AG09309 (cell line): ENCODE measurements at regions not wholly inside any gene's neighbourhood (a gene's known extent, or its start where the extent isn't known, plus 50 kb on each side); places are given as distances from the start of the nearest gene placed in this dataset.

Experiments used
- DNase-seq: peaks from one replicate; pipeline ENCODE4 v3.0.0-alpha.2; 2010; ENCODE audit warnings: low read depth
- H3K4me3 ChIP-seq: 2 replicates; pipeline ENCODE4 v1.5.1; 2011; ENCODE audit warnings: mild to moderate bottlenecking, low read depth, low read length, moderate library complexity; ENCODE audit not compliant: control insufficient read depth
- CTCF ChIP-seq: IDR thresholded peaks from 2 replicates; pipeline ENCODE4 v1.5.1; 2011; ENCODE audit warnings: mild to moderate bottlenecking, low read depth, low read length, inconsistent platforms; ENCODE audit not compliant: insufficient read depth, control insufficient read depth; ENCODE audit errors: missing control alignments

DNA sequence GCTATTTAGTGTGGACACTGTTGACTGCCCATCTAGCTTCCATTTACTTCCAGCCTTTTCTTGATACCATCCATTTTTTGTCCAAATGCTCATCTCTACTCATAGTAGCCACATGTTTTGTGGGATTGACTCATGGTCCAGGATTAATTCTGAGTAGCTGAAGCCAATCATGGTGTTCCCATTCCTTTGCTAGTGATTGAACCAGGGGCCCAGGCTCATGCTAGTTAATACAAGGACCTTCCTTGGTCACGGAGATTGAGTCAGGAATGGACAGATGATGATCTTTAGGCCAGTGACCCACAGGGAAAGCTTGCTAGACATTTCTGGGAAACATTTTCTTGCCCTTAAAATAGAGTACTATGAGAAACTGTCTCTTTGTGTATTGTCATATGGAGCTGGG, 272.9 kb upstream of the RIOK2 start:
- TF ChIP-seq CTCF, result no peak
- no peak for DNase-seq
- H3K4me3 ChIP-seq, result no peak overlapping the region

DNA sequence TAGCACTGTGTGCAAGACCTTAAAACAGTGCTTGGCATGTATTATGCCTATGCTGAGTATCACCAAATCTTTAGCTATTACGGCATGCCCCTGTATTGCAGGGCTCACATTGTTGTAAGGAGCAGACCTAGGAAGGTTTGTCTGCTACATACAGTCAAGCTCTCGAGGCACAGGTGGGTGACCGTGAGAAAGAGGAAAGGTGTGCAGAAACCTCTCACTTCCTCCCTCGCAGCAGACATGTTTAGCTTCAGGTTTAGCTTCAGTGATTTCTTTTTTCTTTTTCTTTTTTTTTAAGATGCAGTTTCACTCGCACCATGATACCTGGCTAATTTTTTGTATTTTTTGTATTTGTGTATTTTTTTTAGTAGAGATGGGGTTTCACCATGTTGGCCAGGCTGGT, 275.8 kb upstream of the RIOK2 start:
- no peak for TF ChIP-seq CTCF
- H3K4me3 ChIP-seq, result no peak overlapping the region
- DNase-seq, result no peak

DNA sequence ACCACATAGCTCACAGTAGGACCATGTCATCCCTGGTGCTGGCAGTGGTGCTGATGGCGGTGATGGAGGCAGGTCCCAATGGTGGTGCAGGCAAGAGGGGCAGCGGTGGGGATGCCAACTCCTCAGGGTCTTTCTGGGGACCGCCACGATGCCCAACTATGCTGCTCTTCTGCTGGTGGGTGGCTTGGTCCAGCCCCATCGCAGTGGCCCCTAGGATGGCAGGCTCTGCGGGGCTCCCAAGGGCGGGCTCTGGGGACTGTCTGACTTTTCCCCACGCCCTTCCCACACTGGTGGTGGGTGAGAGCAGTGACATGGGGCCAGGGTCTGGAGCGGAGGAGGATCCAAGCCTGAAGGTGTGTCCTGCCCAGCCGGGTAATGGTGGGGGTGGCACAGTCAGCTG, 288.9 kb upstream of the RIOK2 start:
- TF ChIP-seq CTCF, result no peak
- no peak for DNase-seq
- H3K4me3 ChIP-seq, result no peak overlapping the region

GRCh38 chr5:97475847-97476246, 292.8 kb upstream of the RIOK2 start:
- no peak for DNase-seq
- no peak for TF ChIP-seq CTCF
- H3K4me3 ChIP-seq, result no peak overlapping the region

GRCh38 chr5:97476852-97477534, 293.9 kb upstream of the RIOK2 start:
- H3K4me3 ChIP-seq, result no peak overlapping the region
- no peak for DNase-seq
- TF ChIP-seq CTCF, result no peak

DNA sequence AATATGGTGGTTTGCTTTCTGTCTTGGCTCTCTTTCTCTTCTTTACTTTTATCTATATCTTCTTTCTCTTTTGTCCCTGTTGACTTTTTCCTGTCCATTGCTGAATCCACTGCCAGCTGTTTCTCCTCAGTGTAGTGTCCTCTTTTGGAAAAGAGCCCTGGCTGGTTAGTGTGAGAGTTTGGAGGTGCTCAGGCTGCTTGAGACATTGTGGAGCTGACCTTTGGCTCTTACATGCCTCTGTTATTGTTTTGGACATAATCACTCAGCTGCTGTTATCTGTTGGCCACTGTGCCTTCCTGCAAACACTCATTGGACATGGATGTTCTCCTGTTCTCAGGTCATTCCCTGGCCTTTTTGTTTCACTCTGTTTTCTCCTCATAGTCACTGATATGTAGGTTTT, 295.4 kb upstream of the RIOK2 start:
- no peak overlapping the region for H3K4me3 ChIP-seq
- no peak for DNase-seq
- no peak for TF ChIP-seq CTCF

DNA sequence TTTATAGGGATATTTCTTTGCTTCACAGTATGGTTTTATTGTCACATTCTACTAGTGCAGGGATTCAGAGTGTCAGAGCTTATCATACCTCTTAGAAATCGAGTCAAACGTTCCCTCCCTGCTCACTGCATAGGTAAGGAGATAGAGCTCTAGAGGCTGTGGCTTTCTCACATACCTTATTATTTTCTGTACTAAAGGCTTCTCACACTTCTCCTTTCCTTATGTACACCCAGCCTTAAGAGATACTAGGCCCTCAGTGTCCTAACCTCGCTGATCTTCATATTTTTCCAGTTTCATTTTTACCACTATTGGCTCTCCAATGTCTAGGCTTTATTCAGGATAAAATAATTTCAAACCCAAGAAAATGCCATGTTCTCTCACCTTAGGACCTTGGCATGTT, 297.3 kb upstream of the RIOK2 start:
- no peak for DNase-seq
- no peak for TF ChIP-seq CTCF
- H3K4me3 ChIP-seq, result no peak overlapping the region
